A673 (cell line): ENCODE measurements at regions not wholly inside any gene's neighbourhood (a gene's known extent, or its start where the extent isn't known, plus 50 kb on each side); places are given as distances from the start of the nearest gene placed in this dataset.

Experiments used
- BruUV-seq: library from RNA; stranded (reverse); fragments of 400-500 nt; replicated peaks from 2 replicates; lab custom pipeline; 2021; lab: Mats Ljungman, UMichigan
- CTCF ChIA-PET: fragments of 300-600 bp; sonication (Branson Sonifier 250); formaldehyde crosslinking; loops from one replicate; lab custom pipeline; 2022; ENCODE audit warnings: antibody characterized with exemption; lab: Charles Lee
- POLR2A ChIA-PET: fragments of 300-600 bp; sonication (Branson Sonifier 250); formaldehyde crosslinking; loops from one replicate; lab custom pipeline; 2022; ENCODE audit warnings: antibody characterized with exemption; ENCODE audit not compliant: low non-redundant PET; lab: Charles Lee
- DNase-seq: peaks from one replicate; pipeline ENCODE4 v3.0.0-alpha.2; 2015; ENCODE audit warnings: low spot score
- H3K27ac ChIP-seq: fragments of 200-600 bp; sonication (generic); 2 replicates; pipeline ENCODE4 v1.5.1; 2016; ENCODE audit warnings: mixed run types, low read depth, mild to moderate bottlenecking, mixed read lengths, antibody characterized with exemption, low read length; ENCODE audit not compliant: poor library complexity, severe bottlenecking
- H3K27me3 ChIP-seq: fragments of 200-600 bp; sonication (generic); replicated peaks from 2 replicates; pipeline ENCODE4 v1.6.1; 2017; ENCODE audit warnings: mixed run types, low read depth, mild to moderate bottlenecking, mixed read lengths, antibody characterized with exemption, low read length; ENCODE audit not compliant: insufficient read depth, poor library complexity
- H3K36me3 ChIP-seq: fragments of 200-600 bp; sonication (generic); 2 replicates; pipeline ENCODE4 v1.6.1; 2016; ENCODE audit warnings: mixed run types, mild to moderate bottlenecking, mixed read lengths, antibody characterized with exemption, low read length; ENCODE audit not compliant: insufficient read depth, poor library complexity, severe bottlenecking
- H3K4me1 ChIP-seq: fragments of 200-600 bp; sonication (generic); 2 replicates; pipeline ENCODE4 v1.6.1; 2017; ENCODE audit warnings: mixed run types, mild to moderate bottlenecking, mixed read lengths, antibody characterized with exemption, low read length; ENCODE audit not compliant: insufficient read depth, poor library complexity, severe bottlenecking
- H3K4me3 ChIP-seq: fragments of 200-600 bp; sonication (generic); 2 replicates; pipeline ENCODE4 v1.5.1; 2016; ENCODE audit warnings: low read depth, mixed run types, mild to moderate bottlenecking, mixed read lengths, low read length; ENCODE audit not compliant: poor library complexity, severe bottlenecking
- H3K9me3 ChIP-seq: fragments of 200-600 bp; sonication (generic); 2 replicates; pipeline ENCODE4 v1.6.1; 2016; ENCODE audit warnings: mixed run types, low read depth, mild to moderate bottlenecking, mixed read lengths, antibody characterized with exemption, low read length; ENCODE audit not compliant: poor library complexity, severe bottlenecking
- CTCF ChIP-seq: fragments of 300-800, 200-600 bp; sonication (generic); conservative IDR thresholded peaks from 2 replicates; pipeline ENCODE4 v1.5.1; 2017; ENCODE audit warnings: low read depth, mild to moderate bottlenecking, antibody characterized with exemption, low read length, moderate library complexity, mixed read lengths
- EZH2 ChIP-seq: fragments of 200-600 bp; sonication (generic); IDR thresholded peaks from 2 replicates; pipeline ENCODE4 v1.6.1; 2017; ENCODE audit warnings: borderline replicate concordance, low read depth, mild to moderate bottlenecking, mixed read lengths, antibody characterized with exemption, low read length; ENCODE audit not compliant: poor library complexity, severe bottlenecking
- intact Hi-C: fragments of 100-400 bp; cut with micrococcal nuclease; formaldehyde crosslinking; loops from one replicate; pipeline ENCODE4 v1.10.0; 2022; ENCODE audit not compliant: unreplicated experiment

- Histone ChIP-seq H3K4me3 (no peak overlapping the region), H3K27ac (no peak overlapping the region), H3K36me3 (no peaks in the 10 kb centered on the region), H3K9me3 (no peaks in the 10 kb centered on the region), H3K27me3 (no peaks in the 10 kb centered on the region), H3K4me1 (peaks cover 16% of the 10 kb centered on the region)
- BruUV-seq: no TSS peak
- CTCF ChIA-PET: no interaction called here
- no peak for DNase-seq
- POLR2A ChIA-PET: interaction anchor here (0.7 kb wide), 1 partner anchor 110 kb away, joined by 15 read pairs; no protein-coding TSS in a partner anchor
- TF ChIP-seq EZH2 (no peak), CTCF (no peak)
- intact Hi-C loops: no loop called here
These were observed 273.6 kb downstream of the NEBL start for GRCh38 chr10:20623546-20623945.

GRCh38 chr10:20622531-20623211 is 274.4 kb downstream of the NEBL start:
- ChIA-PET CTCF (no interaction called here), POLR2A (no interaction called here)
- Histone ChIP-seq H3K27ac (no peak overlapping the region), H3K4me1 (peaks cover 16% of the 10 kb centered on the region), H3K36me3 (no peaks in the 10 kb centered on the region), H3K4me3 (no peak overlapping the region), H3K27me3 (no peaks in the 10 kb centered on the region), H3K9me3 (no peaks in the 10 kb centered on the region)
- intact Hi-C loops: no loop called here
- BruUV-seq: no TSS peak
- peak; percentile 22 for DNase-seq
- TF ChIP-seq CTCF (no peak), EZH2 (no peak)

GRCh38 chr10:20620981-20621380 is 276.1 kb downstream of the NEBL start:
- Histone ChIP-seq H3K4me1 (peaks cover 16% of the 10 kb centered on the region), H3K9me3 (no peaks in the 10 kb centered on the region), H3K36me3 (no peaks in the 10 kb centered on the region), H3K27ac (no peak overlapping the region), H3K4me3 (no peak overlapping the region), H3K27me3 (no peaks in the 10 kb centered on the region)
- no peak for TF ChIP-seq EZH2
- no peak for TF ChIP-seq CTCF
- ChIA-PET CTCF (no interaction called here), POLR2A (no interaction called here)
- intact Hi-C loops: no loop called here
- no TSS peak for BruUV-seq
- DNase-seq: no peak
